Breast epithelium (tissue), 3 donors: ENCODE measurements at regions not wholly inside any gene's neighbourhood (a gene's known extent, or its start where the extent isn't known, plus 50 kb on each side); places are given as distances from the start of the nearest gene placed in this dataset.

ENCODE experiments used
- POLR2A ChIP-seq: fragments of 450-650 bp; IDR thresholded peaks from one replicate; pipeline ENCODE4 v1.6.1; 2016; ENCODE audit warnings: antibody characterized with exemption, mild to moderate bottlenecking, moderate library complexity
- POLR2AphosphoS5 ChIP-seq, 3 donors: sonication (generic); formaldehyde crosslinking; IDR thresholded peaks; one replicate each; pipeline ENCODE4 v1.6.1; 2017; ENCODE audit warnings: antibody characterized with exemption in 3 of 3

DNA sequence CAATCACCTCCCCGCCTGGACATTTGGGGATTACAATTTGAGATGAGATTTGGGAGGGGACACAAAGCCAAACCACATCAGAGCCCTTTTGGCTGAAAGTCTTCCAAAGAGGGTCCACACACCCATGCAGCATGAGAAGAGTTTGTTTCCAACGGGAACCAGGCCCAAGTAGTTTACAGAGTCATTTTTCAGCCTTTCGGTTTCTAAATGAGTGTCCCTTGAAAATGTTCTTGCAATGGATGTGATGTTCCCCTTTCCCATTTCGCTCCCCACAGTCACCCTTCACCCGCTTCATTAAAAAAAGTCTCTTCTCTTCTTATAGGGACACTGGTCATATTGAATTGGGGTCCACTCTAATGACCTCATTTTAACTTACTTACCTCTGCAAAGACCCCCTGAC, 157.4 kb downstream of the ARL4C start:
- TF ChIP-seq POLR2A (no peak), POLR2AphosphoS5 (IDR thresholded peaks at IDR 0.05) (no peak)
